ENCODE measurements at regions not wholly inside any gene's neighbourhood (a gene's known extent, or its start where the extent isn't known, plus 50 kb on each side); places are given as distances from the start of the nearest gene placed in this dataset.

DNA sequence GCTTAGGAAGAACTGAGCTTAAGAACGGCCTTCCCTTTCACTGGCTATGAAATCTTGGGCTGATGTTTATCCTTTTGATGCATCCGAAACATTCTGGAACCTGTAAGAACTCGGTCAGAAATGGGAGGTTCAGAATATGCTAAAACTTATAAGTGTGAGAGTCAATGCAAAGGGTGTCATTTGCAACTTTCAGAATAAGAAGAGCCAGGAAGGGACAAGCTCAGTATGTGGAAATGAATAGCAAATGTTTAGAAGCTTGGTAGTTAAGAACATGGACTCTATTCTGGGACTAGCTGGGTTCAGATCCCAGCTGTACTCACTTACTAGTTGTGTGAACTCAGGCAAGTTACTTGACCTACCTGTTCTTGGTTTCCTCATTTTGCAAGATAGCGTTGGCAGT, 234.1 kb downstream of the OMA1 start:
- in situ Hi-C loops (cut with HindIII; ENCODE audit: low sequenced_read_pairs) = no loop called here
- TF ChIP-seq, protein P1, sequence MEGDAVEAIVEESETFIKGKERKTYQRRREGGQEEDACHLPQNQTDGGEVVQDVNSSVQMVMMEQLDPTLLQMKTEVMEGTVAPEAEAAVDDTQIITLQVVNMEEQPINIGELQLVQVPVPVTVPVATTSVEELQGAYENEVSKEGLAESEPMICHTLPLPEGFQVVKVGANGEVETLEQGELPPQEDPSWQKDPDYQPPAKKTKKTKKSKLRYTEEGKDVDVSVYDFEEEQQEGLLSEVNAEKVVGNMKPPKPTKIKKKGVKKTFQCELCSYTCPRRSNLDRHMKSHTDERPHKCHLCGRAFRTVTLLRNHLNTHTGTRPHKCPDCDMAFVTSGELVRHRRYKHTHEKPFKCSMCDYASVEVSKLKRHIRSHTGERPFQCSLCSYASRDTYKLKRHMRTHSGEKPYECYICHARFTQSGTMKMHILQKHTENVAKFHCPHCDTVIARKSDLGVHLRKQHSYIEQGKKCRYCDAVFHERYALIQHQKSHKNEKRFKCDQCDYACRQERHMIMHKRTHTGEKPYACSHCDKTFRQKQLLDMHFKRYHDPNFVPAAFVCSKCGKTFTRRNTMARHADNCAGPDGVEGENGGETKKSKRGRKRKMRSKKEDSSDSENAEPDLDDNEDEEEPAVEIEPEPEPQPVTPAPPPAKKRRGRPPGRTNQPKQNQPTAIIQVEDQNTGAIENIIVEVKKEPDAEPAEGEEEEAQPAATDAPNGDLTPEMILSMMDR (IDR thresholded peaks at IDR 0.05; ENCODE audit: low read depth, low read length, missing control alignments) = no peak
- DNase-seq (ENCODE audit: low read depth) = no peak

DNA sequence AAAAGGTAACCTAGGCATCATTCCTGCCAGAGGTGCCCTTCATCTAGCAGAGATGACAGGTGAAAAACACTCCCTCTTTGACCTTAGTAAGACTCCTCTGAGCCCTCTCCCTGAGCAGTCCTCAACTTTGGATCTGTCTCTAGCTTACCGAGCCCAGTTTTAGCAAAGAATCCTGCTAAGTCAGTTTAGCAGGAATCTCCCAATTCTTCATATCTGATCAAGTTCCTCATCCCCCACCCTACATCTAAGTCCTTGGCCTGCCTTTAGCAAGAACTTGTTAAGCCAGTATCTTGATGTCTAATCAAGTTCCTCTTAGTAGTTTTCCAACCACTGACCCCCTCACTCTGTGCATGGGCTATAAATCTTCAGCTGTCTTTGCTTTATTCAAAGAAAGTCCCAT, 235.6 kb downstream of the OMA1 start:
- DNase-seq (ENCODE audit: low read depth) = no peak
- in situ Hi-C loops (cut with HindIII; ENCODE audit: low sequenced_read_pairs) = no loop called here
- TF ChIP-seq, protein P1 (IDR thresholded peaks at IDR 0.05; ENCODE audit: low read depth, low read length, missing control alignments) = no peak
- no peak overlapping the region for H3K4me3 ChIP-seq (ENCODE audit: low read depth, low read length)

More for the DNA sequence above, 234.1 kb downstream of the OMA1 start:
- no peak overlapping the region for H3K4me3 ChIP-seq (ENCODE audit: low read depth, low read length)

DNA sequence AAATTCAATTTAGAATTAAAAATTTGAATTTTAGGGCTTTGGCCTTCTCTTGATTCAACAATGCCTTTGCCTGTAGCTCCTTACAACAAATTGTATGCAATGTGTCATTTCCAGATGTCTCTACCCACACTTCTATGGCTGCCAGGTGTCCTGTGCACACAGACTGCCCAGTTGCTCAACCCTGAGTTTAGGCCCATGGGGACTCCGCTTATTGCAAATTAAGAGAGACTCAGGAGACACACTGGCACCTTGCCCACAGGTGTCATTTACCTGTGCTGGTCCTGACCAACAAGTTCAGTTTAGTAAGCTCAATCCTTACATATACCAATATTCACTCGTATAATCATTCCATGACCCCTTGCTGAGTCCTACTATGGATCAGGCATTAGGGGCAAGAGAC, 236.1 kb downstream of the OMA1 start:
- in situ Hi-C loops (cut with HindIII; ENCODE audit: low sequenced_read_pairs) = no loop called here
- TF ChIP-seq, protein P1 (IDR thresholded peaks at IDR 0.05; ENCODE audit: low read depth, low read length, missing control alignments) = no peak
- H3K4me3 ChIP-seq (ENCODE audit: low read depth, low read length) = no peak overlapping the region

DNA sequence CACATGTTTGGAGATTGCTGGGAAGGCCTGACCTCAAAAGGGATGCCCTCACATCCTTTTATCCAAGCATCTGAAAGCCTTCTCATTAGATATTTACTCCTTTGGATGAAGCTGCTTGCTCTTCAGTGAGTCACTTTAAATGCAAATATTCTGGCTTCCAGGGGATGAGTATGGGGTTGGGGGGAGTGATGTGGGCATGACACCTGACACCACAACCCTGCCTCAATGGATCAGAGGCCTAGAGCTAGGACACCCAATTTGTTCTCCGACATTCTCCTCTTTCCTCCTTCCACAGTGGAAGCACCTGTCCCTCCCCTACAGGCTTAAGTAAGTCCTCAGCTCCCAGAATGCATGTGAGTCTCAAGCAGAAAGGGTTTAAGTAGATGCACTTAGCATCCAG, 238.3 kb downstream of the OMA1 start:
- H3K4me3 ChIP-seq (ENCODE audit: low read depth, low read length) = no peak overlapping the region
- in situ Hi-C loops (cut with HindIII; ENCODE audit: low sequenced_read_pairs) = no loop called here

More for the DNA sequence above, 236.1 kb downstream of the OMA1 start:
- no peak for DNase-seq (ENCODE audit: low read depth)

DNA sequence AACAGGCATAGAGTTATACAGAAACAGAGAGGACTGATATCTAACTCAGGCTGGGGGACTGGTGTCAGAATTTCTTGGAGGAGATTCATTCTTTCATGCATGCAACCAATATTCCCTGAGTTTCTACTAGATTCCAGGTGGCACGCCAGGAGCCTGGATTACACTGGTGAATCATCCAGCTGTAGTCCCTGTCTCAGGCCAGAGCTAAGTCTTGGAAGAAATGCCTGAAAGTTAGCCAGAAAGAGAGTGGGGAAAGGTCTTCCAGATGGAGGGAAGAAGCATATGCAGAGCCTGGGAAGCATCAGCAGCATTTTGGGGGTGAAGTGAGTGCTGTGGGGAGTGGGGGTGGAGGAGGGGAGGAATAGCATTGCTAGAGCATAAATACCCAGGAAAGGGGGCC, 239.1 kb downstream of the OMA1 start:
- DNase-seq (ENCODE audit: low read depth) = no peak
- no peak overlapping the region for H3K4me3 ChIP-seq (ENCODE audit: low read depth, low read length)
- in situ Hi-C loops (cut with HindIII; ENCODE audit: low sequenced_read_pairs) = no loop called here
- TF ChIP-seq, protein P1 (IDR thresholded peaks at IDR 0.05; ENCODE audit: low read depth, low read length, missing control alignments) = no peak

More for the DNA sequence above, 238.3 kb downstream of the OMA1 start:
- TF ChIP-seq, protein P1 (IDR thresholded peaks at IDR 0.05; ENCODE audit: low read depth, low read length, missing control alignments) = no peak
- no peak for DNase-seq (ENCODE audit: low read depth)

DNA sequence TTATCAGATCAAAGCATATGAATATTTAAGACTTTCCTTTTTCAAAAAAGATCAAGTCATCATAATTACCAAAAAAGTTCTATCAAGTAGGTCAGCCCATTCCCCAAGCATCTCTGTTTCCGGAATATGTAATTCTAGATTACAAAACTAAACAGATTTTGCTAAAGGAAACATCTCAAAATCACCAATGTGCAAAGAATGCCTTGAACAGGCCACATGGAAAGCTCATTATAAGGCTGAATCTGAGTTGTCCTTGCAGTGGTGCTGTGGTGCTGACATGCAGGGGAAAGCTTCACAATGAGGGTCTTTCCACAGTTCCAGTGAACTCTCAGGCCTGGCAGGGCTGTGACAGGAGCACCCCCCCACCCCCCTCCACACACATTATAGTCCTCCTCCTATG, 240.9 kb downstream of the OMA1 start:
- TF ChIP-seq, protein P1 (IDR thresholded peaks at IDR 0.05; ENCODE audit: low read depth, low read length, missing control alignments) = no peak
- in situ Hi-C loops (cut with HindIII; ENCODE audit: low sequenced_read_pairs) = no loop called here
- no peak overlapping the region for H3K4me3 ChIP-seq (ENCODE audit: low read depth, low read length)

More for the DNA sequence above, 240.9 kb downstream of the OMA1 start:
- DNase-seq (ENCODE audit: low read depth) = no peak

All from astrocyte of the cerebellum (primary cell).